Neural cell (in vitro differentiated cells): ENCODE measurements at regions not wholly inside any gene's neighbourhood (a gene's known extent, or its start where the extent isn't known, plus 50 kb on each side); places are given as distances from the start of the nearest gene placed in this dataset.
"Not testable (repeated sequence)": the region's sequence is repeated elsewhere in the genome, so short reads cannot be mapped to it uniquely, and the experiment has no call there.

Experiments
- CTCF ChIP-seq: fragments of 450-650 bp; IDR thresholded peaks from 2 replicates; pipeline ENCODE4 v1.5.1; 2014; ENCODE audit warnings: antibody characterized with exemption, mild to moderate bottlenecking, moderate library complexity; ENCODE audit not compliant: poor library complexity, severe bottlenecking
- EP300 ChIP-seq: fragments of 450-650 bp; conservative IDR thresholded peaks from 2 replicates; pipeline ENCODE4 v1.6.1; 2014; ENCODE audit warnings: antibody characterized with exemption, mild to moderate bottlenecking, moderate library complexity; ENCODE audit not compliant: poor library complexity, severe bottlenecking
- EZH2 ChIP-seq: fragments of 200-600, 300-800 bp; shearing (Covaris generic), sonication (generic); IDR thresholded peaks from 2 replicates; pipeline ENCODE4 v1.6.1; 2014; ENCODE audit warnings: antibody characterized with exemption, low read length, borderline replicate concordance, mild to moderate bottlenecking; ENCODE audit not compliant: insufficient read depth, poor library complexity, severe bottlenecking
- POLR2AphosphoS5 ChIP-seq: IDR thresholded peaks from 2 replicates; pipeline ENCODE4 v1.6.1; 2012
- RAD21 ChIP-seq: fragments of 450-650 bp; conservative IDR thresholded peaks from 2 replicates; pipeline ENCODE4 v1.6.1; 2014; ENCODE audit warnings: antibody characterized with exemption, mild to moderate bottlenecking, moderate library complexity

GRCh38 chr6:168913231-168913865, 340.3 kb downstream of the THBS2 start:
- not testable (repeated sequence) for TF ChIP-seq CTCF, EZH2, RAD21, EP300, POLR2AphosphoS5
